ENCODE measurements at regions not wholly inside any gene's neighbourhood (a gene's known extent, or its start where the extent isn't known, plus 50 kb on each side); places are given as distances from the start of the nearest gene placed in this dataset.

DNA sequence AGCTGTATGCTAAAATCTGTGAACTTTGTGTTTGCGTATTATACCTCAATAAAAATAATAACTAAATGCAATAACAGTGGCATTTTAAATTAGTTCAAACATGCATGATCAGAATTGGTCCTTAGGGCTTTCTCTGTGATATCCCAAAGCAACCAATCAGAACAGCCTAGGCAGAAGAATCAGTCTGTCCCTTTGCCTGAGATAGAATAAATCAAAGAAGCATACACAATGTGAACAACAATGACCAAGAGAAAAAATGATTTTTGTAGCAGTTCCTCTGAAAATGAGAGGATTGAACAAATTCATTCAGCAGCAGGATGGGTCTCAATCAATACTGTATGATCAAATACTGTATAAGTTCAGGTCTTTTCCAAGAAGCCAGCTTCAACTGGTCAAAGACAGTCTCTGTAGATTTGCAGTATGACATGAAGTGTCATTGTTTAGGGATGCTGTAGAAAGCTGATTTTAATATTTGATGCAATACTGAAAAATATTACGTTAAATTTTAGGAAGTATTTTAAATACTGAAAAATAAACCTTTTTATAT is 1071.6 kb downstream of the AGBL1 start:
- H3K27ac ChIP-seq: no peak overlapping the region
- TF ChIP-seq, protein P1, sequence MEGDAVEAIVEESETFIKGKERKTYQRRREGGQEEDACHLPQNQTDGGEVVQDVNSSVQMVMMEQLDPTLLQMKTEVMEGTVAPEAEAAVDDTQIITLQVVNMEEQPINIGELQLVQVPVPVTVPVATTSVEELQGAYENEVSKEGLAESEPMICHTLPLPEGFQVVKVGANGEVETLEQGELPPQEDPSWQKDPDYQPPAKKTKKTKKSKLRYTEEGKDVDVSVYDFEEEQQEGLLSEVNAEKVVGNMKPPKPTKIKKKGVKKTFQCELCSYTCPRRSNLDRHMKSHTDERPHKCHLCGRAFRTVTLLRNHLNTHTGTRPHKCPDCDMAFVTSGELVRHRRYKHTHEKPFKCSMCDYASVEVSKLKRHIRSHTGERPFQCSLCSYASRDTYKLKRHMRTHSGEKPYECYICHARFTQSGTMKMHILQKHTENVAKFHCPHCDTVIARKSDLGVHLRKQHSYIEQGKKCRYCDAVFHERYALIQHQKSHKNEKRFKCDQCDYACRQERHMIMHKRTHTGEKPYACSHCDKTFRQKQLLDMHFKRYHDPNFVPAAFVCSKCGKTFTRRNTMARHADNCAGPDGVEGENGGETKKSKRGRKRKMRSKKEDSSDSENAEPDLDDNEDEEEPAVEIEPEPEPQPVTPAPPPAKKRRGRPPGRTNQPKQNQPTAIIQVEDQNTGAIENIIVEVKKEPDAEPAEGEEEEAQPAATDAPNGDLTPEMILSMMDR (conservative IDR thresholded peaks at IDR 0.05): no peak
- no peak for TF ChIP-seq ZFX (IDR thresholded peaks at IDR 0.05)

DNA sequence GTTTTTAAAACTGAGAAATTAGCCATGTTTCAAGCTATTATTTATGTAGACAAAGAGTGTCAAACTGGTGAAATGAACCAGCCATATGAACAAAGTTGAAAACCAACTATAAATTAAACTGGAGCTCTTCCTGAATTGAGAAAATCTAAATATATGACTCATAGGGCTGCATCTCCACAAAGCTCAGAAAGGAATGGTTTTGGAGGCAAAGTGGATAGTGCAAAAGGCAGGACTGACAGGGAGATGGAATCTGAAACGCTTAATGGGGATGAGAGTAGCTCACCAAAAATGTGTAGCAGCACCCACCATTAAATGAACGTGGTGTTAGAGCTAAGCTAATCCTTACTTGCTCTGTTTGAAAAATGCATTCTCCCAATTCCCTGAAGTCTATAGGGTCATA is 1066.0 kb downstream of the AGBL1 start:
- no peak overlapping the region for H3K27ac ChIP-seq
- TF ChIP-seq, protein P1 (conservative IDR thresholded peaks at IDR 0.05): no peak
- no peak for TF ChIP-seq ZFX (IDR thresholded peaks at IDR 0.05)

DNA sequence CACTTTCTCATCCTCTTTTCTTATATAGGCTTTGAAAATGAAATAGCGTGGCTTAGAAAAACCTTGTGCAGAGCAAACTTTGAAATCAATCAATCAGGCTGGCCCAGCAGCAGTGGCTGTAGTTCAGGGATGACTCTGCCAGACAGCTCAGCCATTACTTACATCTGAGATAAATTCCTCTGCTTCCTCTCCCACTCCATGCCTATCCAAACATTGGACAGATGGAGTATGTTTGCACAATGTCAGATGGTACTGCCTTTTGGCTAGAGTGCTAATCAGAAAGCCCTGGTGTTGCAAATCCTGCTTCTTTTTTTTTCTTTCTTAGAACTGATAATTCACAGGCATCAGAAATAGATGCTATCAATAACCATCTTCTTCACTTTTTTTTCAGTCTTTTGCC is 1065.1 kb downstream of the AGBL1 start:
- no peak for TF ChIP-seq ZFX (IDR thresholded peaks at IDR 0.05)
- TF ChIP-seq, protein P1 (conservative IDR thresholded peaks at IDR 0.05): no peak
- H3K27ac ChIP-seq: no peak overlapping the region

DNA sequence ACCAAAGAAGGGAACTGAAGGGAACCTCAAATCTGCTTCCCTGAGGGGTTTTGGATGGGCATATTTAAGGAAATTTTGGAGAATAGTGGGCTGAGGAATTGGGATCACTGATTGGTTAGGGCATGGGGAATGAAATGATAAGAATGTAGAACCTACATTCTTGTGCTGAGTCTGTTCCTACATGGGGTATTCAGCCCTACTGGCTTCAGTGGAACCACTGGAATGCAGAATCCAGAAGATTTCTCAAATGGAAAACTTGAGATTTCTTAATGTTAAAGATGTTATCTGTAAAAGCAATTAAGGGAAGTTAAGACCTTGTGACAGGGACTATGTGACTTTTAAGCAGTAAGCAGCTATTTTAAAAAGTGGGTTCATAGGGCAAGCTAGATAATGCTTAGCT is 1062.4 kb downstream of the AGBL1 start:
- TF ChIP-seq ZFX (IDR thresholded peaks at IDR 0.05): no peak
- TF ChIP-seq, protein P1 (conservative IDR thresholded peaks at IDR 0.05): no peak
- no peak overlapping the region for H3K27ac ChIP-seq

DNA sequence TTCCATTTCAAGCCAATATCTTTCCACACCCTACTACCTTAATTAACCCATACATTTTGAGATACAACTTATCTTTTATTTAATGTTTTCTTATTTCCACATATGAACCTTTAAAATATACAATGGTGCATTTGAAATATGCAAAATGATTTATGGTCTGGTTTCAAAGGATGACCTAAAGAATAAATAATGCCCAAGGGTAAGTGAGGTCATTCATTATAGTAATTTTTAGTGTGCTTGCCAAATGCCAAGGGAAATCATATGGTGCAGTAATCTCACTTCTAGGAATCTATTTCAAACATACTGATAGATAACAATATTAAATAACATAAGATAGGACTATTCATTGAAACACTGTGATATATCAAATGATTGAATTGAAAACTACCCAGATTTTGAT is 1055.4 kb downstream of the AGBL1 start:
- H3K27ac ChIP-seq: no peak overlapping the region
- TF ChIP-seq ZFX (IDR thresholded peaks at IDR 0.05): no peak
- TF ChIP-seq, protein P1 (conservative IDR thresholded peaks at IDR 0.05): no peak

DNA sequence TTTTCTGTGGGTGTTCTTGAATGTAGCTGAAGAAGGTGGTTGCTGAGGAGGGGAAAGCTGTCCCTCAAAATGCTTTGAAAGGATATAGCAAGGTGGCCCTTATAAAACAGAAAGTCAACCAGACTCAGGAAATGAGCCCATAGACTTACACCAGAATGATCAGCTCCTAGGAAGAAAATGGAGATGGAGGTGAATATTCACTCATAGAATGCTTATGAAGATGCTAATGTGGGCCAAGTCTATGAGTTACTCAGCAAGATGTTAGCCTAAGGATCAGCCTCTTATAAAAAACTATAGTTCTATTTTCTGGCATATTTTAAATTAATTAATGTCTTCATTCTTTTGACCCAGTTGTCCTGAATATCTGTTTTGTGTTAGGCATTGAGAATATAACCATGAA is 1054.0 kb downstream of the AGBL1 start:
- H3K27ac ChIP-seq: no peak overlapping the region
- no peak for TF ChIP-seq ZFX (IDR thresholded peaks at IDR 0.05)
- TF ChIP-seq, protein P1 (conservative IDR thresholded peaks at IDR 0.05): no peak

DNA sequence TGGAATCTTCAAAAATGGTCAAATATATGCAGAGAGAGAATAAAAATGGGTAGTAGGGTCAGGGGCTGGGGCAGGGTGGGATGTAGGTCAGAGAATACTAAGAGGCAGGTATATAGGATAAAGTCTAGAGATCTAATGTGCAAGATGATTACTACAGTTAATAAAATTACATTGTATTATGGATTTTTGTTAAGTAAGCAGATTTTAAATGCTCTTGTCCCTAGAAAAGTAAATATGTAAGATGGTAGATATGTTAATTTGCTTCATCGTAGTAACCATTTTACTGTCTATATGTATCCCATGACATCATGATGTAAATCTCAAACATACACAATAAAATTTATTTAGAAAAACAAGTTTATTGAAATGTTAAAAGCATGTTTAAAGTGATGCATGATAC is 1051.4 kb downstream of the AGBL1 start:
- no peak overlapping the region for H3K27ac ChIP-seq
- no peak for TF ChIP-seq ZFX (IDR thresholded peaks at IDR 0.05)
- TF ChIP-seq, protein P1 (conservative IDR thresholded peaks at IDR 0.05): no peak

Data from C4-2B (cell line).